ENCODE measurements at regions not wholly inside any gene's neighbourhood (a gene's known extent, or its start where the extent isn't known, plus 50 kb on each side); places are given as distances from the start of the nearest gene placed in this dataset.

- no peak for DNase-seq (ENCODE audit: low spot score)
Observed at GRCh38 chr11:121741761-121742361, 289.1 kb upstream of the SORL1-AS1 start.

GRCh38 chr11:121741351-121741760 is 288.6 kb upstream of the SORL1-AS1 start:
- no peak for DNase-seq (ENCODE audit: low spot score)

- no peak for DNase-seq (ENCODE audit: low spot score)
Observed at GRCh38 chr11:121740902-121741301, 288.1 kb upstream of the SORL1-AS1 start.

- no peak for DNase-seq (ENCODE audit: low spot score)
Observed at GRCh38 chr11:121733858-121734257, 281.1 kb upstream of the SORL1-AS1 start.

- DNase-seq (ENCODE audit: low spot score): no peak
Observed at GRCh38 chr11:121727942-121728341, 275.2 kb upstream of the SORL1-AS1 start.

GRCh38 chr11:121723246-121723741 is 270.5 kb upstream of the SORL1-AS1 start:
- no peak for DNase-seq (ENCODE audit: low spot score)

GRCh38 chr11:121722431-121723245 is 269.9 kb upstream of the SORL1-AS1 start:
- DNase-seq (ENCODE audit: low spot score): no peak

DNA sequence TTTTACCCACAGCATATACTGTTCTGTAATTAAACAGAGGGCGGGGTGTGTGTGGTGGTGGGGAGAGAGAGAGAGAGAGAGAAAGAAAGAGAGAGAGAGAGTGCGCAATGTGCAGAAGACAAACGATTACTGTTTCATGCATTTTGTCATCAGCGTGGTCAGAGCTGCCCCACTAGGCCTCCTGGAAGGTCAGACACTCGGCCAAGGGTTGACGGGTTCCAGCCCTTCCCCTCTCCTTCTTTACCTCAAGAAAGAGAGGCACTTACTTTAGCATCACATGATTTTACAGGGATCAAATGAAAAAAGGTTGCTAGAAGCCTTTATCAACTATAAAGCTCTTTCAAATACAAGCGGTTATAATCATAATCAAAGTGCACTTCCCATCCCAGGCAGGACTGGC is 269.2 kb upstream of the SORL1-AS1 start:
- no peak for DNase-seq (ENCODE audit: low spot score)

- DNase-seq (ENCODE audit: low spot score): no peak
Observed at GRCh38 chr11:121721448-121721847, 268.7 kb upstream of the SORL1-AS1 start.

GRCh38 chr11:121717296-121717695 is 264.5 kb upstream of the SORL1-AS1 start:
- no peak for DNase-seq (ENCODE audit: low spot score)

DNA sequence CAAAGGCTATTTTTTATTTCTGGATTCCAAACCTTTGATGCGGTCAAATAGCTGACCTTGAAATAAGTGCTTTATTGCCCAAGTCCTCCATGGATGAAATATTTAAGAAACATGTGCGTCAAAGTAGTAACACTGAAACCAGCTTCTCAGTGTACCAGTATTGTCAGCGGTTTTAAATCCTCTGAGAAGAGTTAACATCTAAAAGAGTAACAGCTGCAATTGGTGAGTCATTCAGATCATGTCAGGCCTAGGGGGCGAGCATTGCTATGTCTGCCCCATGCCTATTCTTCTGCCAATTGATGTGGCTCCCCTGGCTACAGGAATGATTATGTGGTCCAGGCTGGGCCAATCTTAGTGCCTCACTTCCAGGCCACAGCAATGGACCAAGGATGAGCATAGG is 263.3 kb upstream of the SORL1-AS1 start:
- DNase-seq (ENCODE audit: low spot score): no peak

- DNase-seq (ENCODE audit: low spot score): no peak
Observed at GRCh38 chr11:121715405-121715804, 262.6 kb upstream of the SORL1-AS1 start.

- DNase-seq (ENCODE audit: low spot score): no peak
Observed at GRCh38 chr11:121714351-121714750, 261.6 kb upstream of the SORL1-AS1 start.

- DNase-seq (ENCODE audit: low spot score): no peak
Observed at GRCh38 chr11:121711939-121712338, 259.2 kb upstream of the SORL1-AS1 start.

DNA sequence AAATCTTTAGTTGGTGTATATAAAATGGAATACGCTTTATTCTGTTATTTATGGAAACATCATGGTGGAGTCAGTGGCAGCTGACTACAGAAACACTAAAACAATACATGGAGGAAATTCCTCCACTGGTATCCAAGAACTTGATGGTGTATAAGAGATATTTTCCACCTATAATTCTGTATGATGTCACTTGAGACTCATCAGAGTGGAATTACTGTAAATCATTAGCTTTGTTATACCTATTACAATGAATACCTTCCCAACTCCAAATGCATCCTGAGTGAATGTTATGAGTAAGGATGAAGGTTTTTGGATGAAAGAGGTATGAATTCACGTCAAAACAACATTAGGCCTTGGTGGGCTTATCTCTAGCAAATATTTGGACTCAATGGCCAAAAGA is 258.5 kb upstream of the SORL1-AS1 start:
- no peak for DNase-seq (ENCODE audit: low spot score)

DNA sequence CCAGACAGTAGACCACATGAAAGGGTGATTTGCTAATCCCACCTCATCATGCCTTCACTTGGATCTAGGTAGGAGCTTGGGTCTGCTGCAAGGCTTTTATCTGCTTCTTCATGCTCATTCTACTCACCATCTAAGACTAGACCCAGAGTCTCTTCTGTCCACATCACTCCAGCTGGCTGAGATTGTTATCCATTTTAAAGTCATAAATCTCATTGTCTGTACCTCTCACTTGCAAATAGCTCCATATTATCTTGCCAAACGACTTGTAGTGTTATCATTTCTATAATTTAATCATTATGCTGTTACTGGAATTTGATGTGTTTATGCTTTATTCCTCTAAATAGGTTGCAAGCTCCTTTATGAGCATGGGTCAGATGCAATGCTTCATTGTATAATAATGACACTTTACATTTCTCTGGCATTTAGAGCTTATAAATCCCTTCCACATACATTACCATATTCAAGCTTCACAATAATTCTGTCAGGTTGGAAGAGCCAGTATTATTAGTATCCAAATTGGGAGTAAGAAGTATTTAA is 254.2 kb upstream of the SORL1-AS1 start:
- DNase-seq (ENCODE audit: low spot score): no peak

DNA sequence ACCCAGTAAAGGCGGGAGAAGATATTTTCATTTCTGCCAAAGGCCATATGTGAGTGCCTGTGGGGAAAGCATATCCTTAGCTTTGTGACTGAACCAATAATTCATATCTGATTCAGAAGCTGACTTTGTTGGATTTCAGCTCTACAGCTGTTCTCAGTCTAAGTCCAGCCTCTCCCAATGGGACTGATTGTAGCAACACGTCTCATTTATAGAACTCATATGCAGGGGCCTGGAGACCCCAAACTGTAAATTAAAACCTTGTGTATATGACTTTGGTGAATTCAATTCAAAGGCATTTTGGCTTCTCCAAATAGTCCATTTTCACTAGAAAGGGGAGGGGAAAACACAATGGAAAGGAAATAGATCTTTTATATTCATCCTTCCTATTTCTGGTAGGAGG is 250.4 kb upstream of the SORL1-AS1 start:
- no peak for DNase-seq (ENCODE audit: low spot score)

DNA sequence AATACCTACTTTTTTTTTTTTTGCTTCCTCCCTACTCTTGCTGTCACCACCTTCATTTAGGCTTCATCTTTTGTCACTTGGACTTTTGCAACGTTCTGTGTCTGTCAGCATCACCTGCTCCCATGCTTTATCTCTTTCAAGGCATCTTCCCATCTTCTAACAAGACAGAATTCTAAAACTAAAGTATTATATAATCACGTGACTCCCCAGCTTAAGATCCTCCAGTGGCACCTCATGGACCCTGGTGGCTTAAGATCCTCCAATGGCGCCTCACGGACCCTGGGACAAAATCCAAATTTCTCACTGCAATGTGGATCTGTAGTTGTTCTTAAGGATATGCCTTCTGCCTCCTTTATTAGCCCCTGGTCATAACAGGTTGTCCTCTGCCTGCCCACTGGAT is 248.2 kb upstream of the SORL1-AS1 start:
- DNase-seq (ENCODE audit: low spot score): no peak

GRCh38 chr11:121699801-121700200 is 247.0 kb upstream of the SORL1-AS1 start:
- no peak for DNase-seq (ENCODE audit: low spot score)

DNA sequence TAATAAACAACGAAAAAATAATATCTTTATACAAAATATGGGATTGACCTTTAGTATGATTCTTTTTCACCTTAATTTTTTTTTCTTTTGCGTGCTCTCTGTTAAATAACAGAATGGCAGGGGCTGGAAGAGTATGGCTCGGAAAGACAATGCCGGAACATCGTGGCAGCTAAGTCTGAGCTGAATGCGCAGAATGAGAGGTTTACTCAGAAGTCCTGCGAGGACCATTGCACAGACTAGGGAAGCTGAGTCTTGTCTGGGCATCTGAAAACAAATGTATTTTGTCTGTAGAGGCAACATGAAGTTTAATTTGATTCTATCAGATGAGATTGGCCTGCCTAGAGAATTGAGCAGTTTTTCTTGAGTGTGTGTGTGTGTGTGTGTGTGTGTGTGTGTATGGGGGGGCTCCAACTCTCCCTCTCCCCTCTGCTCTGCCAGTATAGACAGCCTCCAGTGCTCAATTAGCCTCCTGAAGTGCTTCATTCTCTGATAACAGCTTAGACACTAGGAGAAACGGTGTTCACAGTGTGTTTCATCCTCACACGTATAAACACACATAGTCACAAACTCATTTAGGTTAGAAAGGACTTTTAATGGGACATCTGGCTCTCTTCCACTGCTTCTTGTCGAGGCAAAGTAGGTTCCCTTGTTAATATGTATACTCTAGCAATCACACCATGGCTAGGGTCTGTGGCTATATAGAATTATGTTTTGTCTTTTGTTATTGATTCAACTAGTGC is 244.3 kb upstream of the SORL1-AS1 start:
- DNase-seq (ENCODE audit: low spot score): no peak

DNA sequence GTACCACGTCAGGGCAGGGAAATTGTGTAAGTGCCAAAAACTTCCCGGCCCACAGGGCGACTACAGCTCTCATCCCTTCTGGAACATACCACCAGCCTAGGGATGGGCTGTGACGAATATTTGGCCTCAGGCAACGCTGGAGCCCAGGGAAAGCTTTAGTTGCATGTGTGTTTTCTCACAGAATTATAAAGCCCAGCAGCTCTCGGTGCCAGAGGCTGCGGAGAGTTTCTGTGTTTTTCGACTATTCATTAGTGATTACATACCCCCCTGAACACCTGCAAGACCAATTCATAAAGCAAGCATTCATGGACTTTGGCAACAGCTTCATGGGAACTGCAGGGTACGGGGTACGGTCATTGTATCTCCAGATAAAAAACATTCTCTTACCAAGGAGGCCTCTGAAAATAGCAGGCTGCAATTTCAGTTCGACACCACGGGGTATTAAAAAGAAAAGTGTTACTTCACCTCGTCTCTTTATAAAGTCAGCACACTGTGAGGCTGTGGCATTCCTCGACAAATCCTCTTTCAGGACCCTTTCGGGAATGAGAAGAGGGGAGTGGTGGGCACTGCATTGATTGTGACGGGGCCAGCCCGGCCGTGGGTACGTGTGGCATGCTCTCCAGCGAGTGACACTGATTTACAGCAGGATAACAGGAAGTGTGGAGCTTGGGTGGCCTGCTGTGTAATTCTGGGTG is 243.6 kb upstream of the SORL1-AS1 start:
- no peak for DNase-seq (ENCODE audit: low spot score)

DNA sequence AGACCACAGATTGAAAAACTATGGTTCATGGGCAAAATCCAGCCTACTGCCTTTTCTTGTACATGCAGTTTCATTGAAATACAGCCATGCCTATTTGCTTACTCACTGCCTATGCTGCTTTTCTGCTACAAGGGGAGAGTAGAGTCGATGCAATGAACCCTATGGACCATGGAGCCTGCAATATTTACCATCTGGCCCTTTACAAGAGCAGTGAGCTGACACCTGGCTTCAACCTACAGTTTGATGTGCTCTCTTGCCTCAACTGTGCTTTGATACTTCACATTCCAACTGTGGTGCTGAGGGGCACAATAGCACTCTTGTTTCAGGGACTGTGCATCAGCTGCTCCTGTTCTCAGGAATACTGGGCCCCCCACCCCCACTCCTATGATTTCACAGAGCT is 239.5 kb upstream of the SORL1-AS1 start:
- no peak for DNase-seq (ENCODE audit: low spot score)
